Endothelial cell (in vitro differentiated cells): ENCODE measurements at regions not wholly inside any gene's neighbourhood (a gene's known extent, or its start where the extent isn't known, plus 50 kb on each side); places are given as distances from the start of the nearest gene placed in this dataset.

ENCODE experiments used
- DNase-seq: peaks from one replicate; pipeline ENCODE4 v3.0.0; 2021; ENCODE audit warnings: low spot score
- H3K27ac Mint-ChIP-seq: one replicate; pipeline ENCODE4 v1.8.0; 2021; ENCODE audit warnings: mixed read lengths, inconsistent platforms; ENCODE audit not compliant: unreplicated experiment
- H3K27me3 Mint-ChIP-seq: one replicate; pipeline ENCODE4 v1.8.0; 2021; ENCODE audit warnings: mild to moderate bottlenecking, moderate library complexity, mixed read lengths, inconsistent platforms; ENCODE audit not compliant: unreplicated experiment
- H3K36me3 Mint-ChIP-seq: one replicate; pipeline ENCODE4 v1.8.0; 2021; ENCODE audit warnings: mild to moderate bottlenecking, low read depth, mixed read lengths, inconsistent platforms; ENCODE audit not compliant: unreplicated experiment
- H3K4me1 Mint-ChIP-seq: one replicate; pipeline ENCODE4 v1.8.0; 2021; ENCODE audit warnings: mild to moderate bottlenecking, mixed read lengths, inconsistent platforms; ENCODE audit not compliant: unreplicated experiment
- H3K4me3 Mint-ChIP-seq: one replicate; pipeline ENCODE4 v1.8.0; 2021; ENCODE audit warnings: mild to moderate bottlenecking, mixed read lengths, inconsistent platforms; ENCODE audit not compliant: unreplicated experiment
- H3K9me3 Mint-ChIP-seq: one replicate; pipeline ENCODE4 v1.8.0; 2021; ENCODE audit warnings: mixed read lengths, inconsistent platforms; ENCODE audit not compliant: unreplicated experiment
- TF ChIP-seq, protein P1 (sequence below): fragments of 200-600 bp; sonication (generic); IDR thresholded peaks from one replicate; pipeline ENCODE4 v1.5.0; 2021; ENCODE audit warnings: antibody characterized with exemption; ENCODE audit not compliant: unreplicated experiment

- no peaks in the 10 kb centered on the region for H3K27me3 Mint-ChIP-seq
- no peaks in the 10 kb centered on the region for H3K4me1 Mint-ChIP-seq
- H3K36me3 Mint-ChIP-seq: no peaks in the 10 kb centered on the region
- TF ChIP-seq, protein P1, sequence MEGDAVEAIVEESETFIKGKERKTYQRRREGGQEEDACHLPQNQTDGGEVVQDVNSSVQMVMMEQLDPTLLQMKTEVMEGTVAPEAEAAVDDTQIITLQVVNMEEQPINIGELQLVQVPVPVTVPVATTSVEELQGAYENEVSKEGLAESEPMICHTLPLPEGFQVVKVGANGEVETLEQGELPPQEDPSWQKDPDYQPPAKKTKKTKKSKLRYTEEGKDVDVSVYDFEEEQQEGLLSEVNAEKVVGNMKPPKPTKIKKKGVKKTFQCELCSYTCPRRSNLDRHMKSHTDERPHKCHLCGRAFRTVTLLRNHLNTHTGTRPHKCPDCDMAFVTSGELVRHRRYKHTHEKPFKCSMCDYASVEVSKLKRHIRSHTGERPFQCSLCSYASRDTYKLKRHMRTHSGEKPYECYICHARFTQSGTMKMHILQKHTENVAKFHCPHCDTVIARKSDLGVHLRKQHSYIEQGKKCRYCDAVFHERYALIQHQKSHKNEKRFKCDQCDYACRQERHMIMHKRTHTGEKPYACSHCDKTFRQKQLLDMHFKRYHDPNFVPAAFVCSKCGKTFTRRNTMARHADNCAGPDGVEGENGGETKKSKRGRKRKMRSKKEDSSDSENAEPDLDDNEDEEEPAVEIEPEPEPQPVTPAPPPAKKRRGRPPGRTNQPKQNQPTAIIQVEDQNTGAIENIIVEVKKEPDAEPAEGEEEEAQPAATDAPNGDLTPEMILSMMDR: no peak
- no peak overlapping the region for H3K27ac Mint-ChIP-seq
- no peak overlapping the region for H3K4me3 Mint-ChIP-seq
- no peaks in the 10 kb centered on the region for H3K9me3 Mint-ChIP-seq
- DNase-seq: no peak
Measured at GRCh38 chr13:107006661-107007060, 438.7 kb upstream of the ARGLU1 start.

DNA sequence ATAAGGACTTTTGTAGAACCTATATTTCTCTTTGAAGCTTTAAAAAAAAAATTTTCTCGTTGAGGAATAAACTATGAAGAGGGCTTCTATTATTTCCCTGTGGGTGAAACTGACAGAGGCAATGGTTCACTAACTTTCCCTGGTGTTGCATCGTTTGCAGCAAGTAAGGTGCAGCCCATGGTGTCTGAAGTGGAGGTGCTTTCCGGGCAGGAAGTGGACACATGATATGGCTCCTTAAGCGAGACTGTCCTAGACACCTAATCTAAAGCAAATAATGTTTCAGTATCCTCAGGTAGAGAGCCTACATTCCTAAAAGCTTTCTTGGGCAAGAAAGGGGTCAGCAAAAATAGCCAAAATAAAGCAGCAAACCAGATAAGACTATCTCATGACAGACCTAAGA is 437.6 kb upstream of the ARGLU1 start:
- Mint-ChIP-seq H3K4me1 (no peaks in the 10 kb centered on the region), H3K27me3 (no peaks in the 10 kb centered on the region)
- TF ChIP-seq, protein P1: no peak

DNA sequence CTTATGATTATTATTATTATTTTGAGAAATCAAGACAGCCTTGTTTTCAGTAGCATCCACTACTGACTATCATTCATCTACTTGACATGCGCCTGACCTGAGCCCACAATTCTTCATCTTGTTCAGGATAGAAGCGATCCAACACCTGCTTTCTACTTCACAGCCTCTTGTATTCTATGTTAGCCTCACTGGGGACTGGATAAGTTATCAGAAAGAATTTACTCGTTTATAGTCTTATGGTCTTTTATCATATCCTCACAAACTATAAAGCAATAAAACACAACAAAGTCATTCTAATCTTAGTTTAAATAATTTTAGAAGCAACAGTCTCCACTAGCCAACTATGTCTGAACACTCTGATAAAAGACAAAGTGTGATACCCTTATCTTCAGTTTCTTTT is 436.0 kb upstream of the ARGLU1 start:
- no peaks in the 10 kb centered on the region for H3K36me3 Mint-ChIP-seq
- no peak overlapping the region for H3K4me3 Mint-ChIP-seq
- no peaks in the 10 kb centered on the region for H3K9me3 Mint-ChIP-seq
- TF ChIP-seq, protein P1: no peak
- no peaks in the 10 kb centered on the region for H3K27me3 Mint-ChIP-seq
- no peak for DNase-seq
- H3K4me1 Mint-ChIP-seq: no peaks in the 10 kb centered on the region
- H3K27ac Mint-ChIP-seq: no peak overlapping the region

More for the DNA sequence above, 437.6 kb upstream of the ARGLU1 start:
- DNase-seq: no peak
- Mint-ChIP-seq H3K4me3 (no peak overlapping the region), H3K27ac (no peak overlapping the region), H3K36me3 (no peaks in the 10 kb centered on the region), H3K9me3 (no peaks in the 10 kb centered on the region)

DNA sequence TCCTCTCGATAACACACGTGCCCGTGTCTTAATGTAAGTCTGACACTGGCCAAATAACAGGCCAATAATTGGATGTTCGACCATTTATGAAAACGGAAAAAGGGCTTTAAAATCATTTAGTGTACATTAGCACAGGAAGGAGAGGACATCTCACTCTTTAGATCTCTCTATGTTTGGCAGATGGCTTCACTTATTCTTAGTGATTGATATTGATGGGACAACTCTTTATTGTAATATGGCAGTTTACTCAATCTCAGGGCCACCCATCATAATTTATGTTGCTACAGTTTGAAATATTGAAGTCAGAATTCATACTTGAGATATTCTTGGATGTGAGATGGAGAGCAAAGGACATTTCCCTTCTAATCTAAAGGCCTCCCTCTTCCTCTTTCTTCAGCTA is 430.7 kb upstream of the ARGLU1 start:
- no peaks in the 10 kb centered on the region for H3K36me3 Mint-ChIP-seq
- H3K27me3 Mint-ChIP-seq: no peaks in the 10 kb centered on the region
- H3K4me1 Mint-ChIP-seq: no peaks in the 10 kb centered on the region
- no peak overlapping the region for H3K27ac Mint-ChIP-seq
- no peak overlapping the region for H3K4me3 Mint-ChIP-seq
- TF ChIP-seq, protein P1: no peak
- no peaks in the 10 kb centered on the region for H3K9me3 Mint-ChIP-seq
- DNase-seq: no peak

DNA sequence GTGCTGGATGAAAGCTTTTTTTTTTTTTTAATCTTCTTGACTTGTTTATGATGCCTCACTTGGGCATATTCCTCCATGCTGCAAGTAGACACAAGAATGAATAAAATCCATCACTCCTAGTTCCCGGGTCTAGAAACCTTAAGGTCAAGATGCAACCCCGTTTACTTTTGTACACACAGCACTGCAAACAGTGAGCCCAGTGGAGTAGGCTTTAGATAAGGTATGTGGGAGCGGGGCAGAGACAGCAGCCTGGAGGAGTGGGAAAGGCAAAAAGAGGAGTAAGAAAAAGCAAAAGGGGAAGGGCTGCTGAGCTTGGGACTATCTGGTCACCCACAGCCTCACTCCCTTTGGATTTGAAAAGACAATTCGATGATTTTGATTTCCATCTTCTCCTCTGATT is 429.8 kb upstream of the ARGLU1 start:
- TF ChIP-seq, protein P1: no peak
- no peak overlapping the region for H3K27ac Mint-ChIP-seq

More for the DNA sequence above, 429.8 kb upstream of the ARGLU1 start:
- no peaks in the 10 kb centered on the region for H3K9me3 Mint-ChIP-seq
- H3K36me3 Mint-ChIP-seq: no peaks in the 10 kb centered on the region
- H3K4me1 Mint-ChIP-seq: no peaks in the 10 kb centered on the region
- no peak overlapping the region for H3K4me3 Mint-ChIP-seq
- no peak for DNase-seq
- no peaks in the 10 kb centered on the region for H3K27me3 Mint-ChIP-seq
